IMR-90 (cell line): ENCODE measurements at regions not wholly inside any gene's neighbourhood (a gene's known extent, or its start where the extent isn't known, plus 50 kb on each side); places are given as distances from the start of the nearest gene placed in this dataset.

Experiments
- ATAC-seq: fragments of 200-7000 bp; cut with Tn5 transposase; 2 replicates; pipeline ENCODE4 v1.9.1; 2020; ENCODE audit warnings: low read depth, mild to moderate bottlenecking, moderate library complexity
- BruUV-seq: library from RNA; stranded (reverse); fragments of 400-500 nt; replicated peaks from 2 replicates; lab custom pipeline; 2021; lab: Mats Ljungman, UMichigan
- CTCF ChIA-PET: fragments of 300-600 bp; formaldehyde crosslinking; extraction: SDS; loops from one replicate; lab custom pipeline; 2021; ENCODE audit warnings: antibody characterized with exemption; lab: Yijun Ruan, JAX
- POLR2A ChIA-PET: fragments of 300-600 bp; sonication (Branson Sonifier 250); formaldehyde crosslinking; loops from one replicate; lab custom pipeline; 2022; ENCODE audit warnings: antibody characterized with exemption; ENCODE audit not compliant: unreplicated experiment; lab: Charles Lee
- DNase-seq: peaks from one replicate; pipeline ENCODE4 v3.0.0; 2013
- H2AFZ ChIP-seq: replicated peaks from 2 replicates; pipeline ENCODE3; 2013; ENCODE audit warnings: low read length, mild to moderate bottlenecking; ENCODE audit not compliant: poor library complexity
- H2AK5ac ChIP-seq: 2 replicates; pipeline ENCODE4 v1.6.1; 2013; ENCODE audit warnings: low read depth, low read length, inconsistent platforms
- H2AK9ac ChIP-seq: replicated peaks from 2 replicates; pipeline ENCODE3; 2013; ENCODE audit warnings: mild to moderate bottlenecking, low read depth, low read length, moderate library complexity; ENCODE audit not compliant: poor library complexity
- H2BK120ac ChIP-seq: 2 replicates; pipeline ENCODE4 v1.6.1; 2013; ENCODE audit warnings: low read depth, low read length, inconsistent platforms
- H2BK15ac ChIP-seq: 3 replicates; pipeline ENCODE4 v1.6.1; 2013; ENCODE audit warnings: low read depth, low read length, inconsistent platforms
- H2BK20ac ChIP-seq: 2 replicates; pipeline ENCODE4 v1.6.1; 2013; ENCODE audit warnings: low read depth, mild to moderate bottlenecking, inconsistent platforms, low read length, moderate library complexity
- H2BK5ac ChIP-seq: 2 replicates; pipeline ENCODE4 v1.6.1; 2013; ENCODE audit warnings: mild to moderate bottlenecking, low read depth, low read length, inconsistent platforms; ENCODE audit not compliant: poor library complexity, severe bottlenecking
- H3K14ac ChIP-seq: replicated peaks from 2 replicates; pipeline ENCODE4 v1.6.1; 2013; ENCODE audit warnings: low read depth, low read length, inconsistent platforms
- H3K18ac ChIP-seq: 2 replicates; pipeline ENCODE4 v1.6.1; 2013; ENCODE audit warnings: low read depth, low read length, control low read depth
- H3K23ac ChIP-seq: 2 replicates; pipeline ENCODE4 v1.6.1; 2013; ENCODE audit warnings: low read depth, low read length, inconsistent platforms
- H3K27ac ChIP-seq: 2 replicates; pipeline ENCODE4 v1.5.1; 2013; ENCODE audit warnings: mild to moderate bottlenecking, control low read depth, low read length; ENCODE audit not compliant: insufficient read depth
- H3K27me3 ChIP-seq: 2 replicates; pipeline ENCODE4 v1.6.1; 2013; ENCODE audit warnings: low read length; ENCODE audit not compliant: control insufficient read depth, insufficient read depth
- H3K36me3 ChIP-seq: 2 replicates; pipeline ENCODE4 v1.6.1; 2013; ENCODE audit warnings: low read length, mixed read lengths; ENCODE audit not compliant: control insufficient read depth, insufficient read depth
- H3K4ac ChIP-seq: 2 replicates; pipeline ENCODE4 v1.6.1; 2013; ENCODE audit warnings: low read depth, low read length, inconsistent platforms
- H3K4me1 ChIP-seq: 2 replicates; pipeline ENCODE4 v1.6.1; 2013; ENCODE audit warnings: low read length, mixed read lengths; ENCODE audit not compliant: control insufficient read depth, insufficient read depth
- H3K4me2 ChIP-seq: 2 replicates; pipeline ENCODE4 v1.6.1; 2013; ENCODE audit warnings: low read depth, mild to moderate bottlenecking, control low read depth, low read length, moderate library complexity
- H3K4me3 ChIP-seq: 2 replicates; pipeline ENCODE4 v1.5.1; 2013; ENCODE audit warnings: low read depth, mild to moderate bottlenecking, control low read depth, low read length, moderate library complexity; ENCODE audit not compliant: insufficient read depth
- H3K56ac ChIP-seq: 2 replicates; pipeline ENCODE4 v1.6.1; 2013; ENCODE audit warnings: low read length, inconsistent platforms; ENCODE audit not compliant: insufficient read depth; ENCODE audit errors: extremely low read depth
- H3K79me1 ChIP-seq, 2 experiments: 2 replicates each; pipeline ENCODE4 v1.6.1; 2013; ENCODE audit warnings: low read length in 2 of 2, inconsistent platforms in 1 of 2, low read depth in 1 of 2
- H3K9ac ChIP-seq: 2 replicates; pipeline ENCODE4 v1.6.1; 2013; ENCODE audit warnings: low read depth, low read length, control low read depth
- H3K9me1 ChIP-seq: 2 replicates; pipeline ENCODE4 v1.6.1; 2013; ENCODE audit warnings: low read length, inconsistent platforms; ENCODE audit not compliant: insufficient read depth
- H3K9me3 ChIP-seq: 2 replicates; pipeline ENCODE4 v1.6.1; 2013; ENCODE audit warnings: low read length; ENCODE audit not compliant: control insufficient read depth, insufficient read depth
- H4K20me1 ChIP-seq: 2 replicates; pipeline ENCODE4 v1.6.1; 2013; ENCODE audit warnings: low read length, inconsistent platforms; ENCODE audit not compliant: insufficient read depth
- H4K5ac ChIP-seq: 2 replicates; pipeline ENCODE4 v1.6.1; 2013; ENCODE audit warnings: mild to moderate bottlenecking, low read depth, low read length, control low read depth
- H4K8ac ChIP-seq, 2 experiments: 2 replicates each; pipeline ENCODE4 v1.6.1; 2013; ENCODE audit warnings: low read depth in 2 of 2, low read length in 2 of 2, control low read depth in 1 of 2, inconsistent platforms in 1 of 2
- H4K91ac ChIP-seq: 2 replicates; pipeline ENCODE4 v1.6.1; 2013; ENCODE audit warnings: low read depth, low read length, inconsistent platforms; ENCODE audit not compliant: insufficient read depth
- BHLHE40 ChIP-seq: fragments of 150-350 bp; IDR thresholded peaks from 2 replicates; pipeline ENCODE4 v1.6.1; 2016; ENCODE audit warnings: mild to moderate bottlenecking, low read depth, low read length
- CEBPB ChIP-seq: IDR thresholded peaks from 2 replicates; pipeline ENCODE4 v1.6.1; 2012; ENCODE audit warnings: low read depth, low read length, improper control_type of control experiment
- CHD1 ChIP-seq: IDR thresholded peaks from 2 replicates; pipeline ENCODE4 v1.6.1; 2012; ENCODE audit warnings: low read depth, low read length, improper control_type of control experiment
- FOS ChIP-seq: fragments of 150-350 bp; IDR thresholded peaks from 2 replicates; pipeline ENCODE4 v1.6.1; 2016; ENCODE audit warnings: low read depth, low read length
- MAFK ChIP-seq: IDR thresholded peaks from 2 replicates; pipeline ENCODE4 v1.6.1; 2012; ENCODE audit warnings: low read depth, low read length, improper control_type of control experiment
- MAZ ChIP-seq: IDR thresholded peaks from 2 replicates; pipeline ENCODE4 v1.6.1; 2012; ENCODE audit warnings: low read depth, mild to moderate bottlenecking, low read length, improper control_type of control experiment, moderate library complexity, borderline replicate concordance
- MXI1 ChIP-seq: IDR thresholded peaks from 2 replicates; pipeline ENCODE4 v1.6.1; 2012; ENCODE audit warnings: low read depth, mild to moderate bottlenecking, low read length, moderate library complexity, borderline replicate concordance
- NFE2L2 ChIP-seq: fragments of 150-350 bp; IDR thresholded peaks from 2 replicates; pipeline ENCODE4 v1.6.1; 2016; ENCODE audit warnings: low read depth, mild to moderate bottlenecking, low read length
- POLR2A ChIP-seq: IDR thresholded peaks from 2 replicates; pipeline ENCODE4 v1.6.1; 2012; ENCODE audit warnings: mild to moderate bottlenecking, low read depth, low read length
- RAD21 ChIP-seq: IDR thresholded peaks from 2 replicates; pipeline ENCODE4 v1.6.1; 2012; ENCODE audit warnings: low read length, improper control_type of control experiment
- RCOR1 ChIP-seq: IDR thresholded peaks from 2 replicates; pipeline ENCODE4 v1.6.1; 2012; ENCODE audit warnings: mild to moderate bottlenecking, low read length, improper control_type of control experiment; ENCODE audit not compliant: insufficient replicate concordance
- RFX5 ChIP-seq: IDR thresholded peaks from 2 replicates; pipeline ENCODE4 v1.8.0; 2012; ENCODE audit warnings: low read depth, mild to moderate bottlenecking, low read length, moderate library complexity
- SMC3 ChIP-seq: fragments of 150-350 bp; IDR thresholded peaks from 2 replicates; pipeline ENCODE4 v1.6.1; 2016; ENCODE audit warnings: low read depth, mild to moderate bottlenecking, antibody characterized with exemption, low read length, moderate library complexity
- WGBS, 2 experiments: methylation state at CpG; one replicate each; pipeline versions ENCODE4 v1.1.5 to v1.1.7; 2013; ENCODE audit warnings: missing lambda C conversion rate in 2 of 2; ENCODE audit not compliant: insufficient read length in 1 of 2; ENCODE audit errors: extremely low coverage in 2 of 2; 5-methylcytosine and 5-hydroxymethylcytosine counted together
- dilution Hi-C: fragments of 300-500 bp; cut with HindIII; formaldehyde crosslinking; loops from one replicate; pipeline ENCODE4 v1.14.3; 2018; ENCODE audit warnings: low sequenced_read_pairs; ENCODE audit not compliant: unreplicated experiment
- in situ Hi-C: fragments of 300-500 bp; cut with MboI; formaldehyde crosslinking; loops from 3 replicates; pipeline ENCODE4 v1.14.3; 2019; ENCODE audit warnings: low sequenced_read_pairs, inconsistent platforms, mixed read lengths
- intact Hi-C: fragments of 100-400 bp; cut with micrococcal nuclease; formaldehyde crosslinking; loops from 2 replicates; pipeline ENCODE4 v1.10.0; 2022
- TF ChIP-seq, protein P1 (sequence below): conservative IDR thresholded peaks from 2 replicates; pipeline ENCODE4 v1.5.1; 2012; ENCODE audit warnings: mild to moderate bottlenecking, low read depth, low read length, improper control_type of control experiment
- TF ChIP-seq, protein P2 (sequence below): fragments of 150-350 bp; IDR thresholded peaks from 2 replicates; pipeline ENCODE4 v1.6.1; 2017; ENCODE audit warnings: mild to moderate bottlenecking, antibody characterized with exemption, low read length, low read depth
- TF ChIP-seq, protein P3 (sequence below): fragments of 150-350 bp; IDR thresholded peaks from 2 replicates; pipeline ENCODE4 v1.6.1; 2016; ENCODE audit warnings: low read depth, mild to moderate bottlenecking, low read length, moderate library complexity, borderline replicate concordance

DNA sequence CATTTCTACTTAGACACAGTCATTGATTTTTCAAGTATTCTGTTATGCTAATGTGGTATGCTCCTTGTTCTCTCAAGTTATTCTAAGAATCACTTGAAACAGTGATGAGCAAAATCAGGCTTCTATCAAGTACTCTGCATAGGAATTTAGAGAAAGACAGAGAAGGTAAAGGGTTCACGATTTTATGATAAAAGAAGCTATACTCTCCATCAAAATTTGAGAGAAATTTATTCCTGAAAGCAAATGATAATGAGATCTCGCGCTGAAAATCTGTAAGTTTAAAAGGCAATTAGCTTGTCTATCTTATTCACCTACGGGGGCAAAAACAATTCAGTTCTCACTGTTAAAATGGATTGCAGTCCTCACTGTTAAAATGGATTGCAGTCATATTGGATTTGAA lies 1404.3 kb upstream of the FLRT2 start:
- Histone ChIP-seq H2BK5ac (no peak overlapping the region), H3K14ac (no peak overlapping the region), H2AFZ (no peak overlapping the region), H3K4me1 (0 out of 2 replicates have a peak, but pooled peaks cover 1% of the 10 kb centered on the region), H3K23ac (no peak overlapping the region), H3K9me3 (no peaks in the 10 kb centered on the region), H3K4me2 (no peak overlapping the region), H3K4ac (no peak overlapping the region), H4K5ac (no peak overlapping the region), H2BK120ac (no peak overlapping the region), H3K36me3 (no peaks in the 10 kb centered on the region), H3K18ac (no peak overlapping the region), H4K20me1 (no peaks in the 10 kb centered on the region), H3K27me3 (no peaks in the 10 kb centered on the region), H4K91ac (no peak overlapping the region), H2AK9ac (no peak overlapping the region), H3K9ac (no peak overlapping the region), H2AK5ac (no peak overlapping the region), H2BK15ac (no peak overlapping the region), H3K4me3 (no peak overlapping the region), H3K9me1 (no peaks in the 10 kb centered on the region), H2BK20ac (no peak overlapping the region), H4K8ac (no peak overlapping the region), H3K79me1 (no peaks in the 10 kb centered on the region), H3K27ac (no peak overlapping the region), H3K56ac (no peak overlapping the region)
- ChIA-PET CTCF (no interaction called here), POLR2A (no interaction called here)
- intact Hi-C loops = loop anchor here (5.0 kb wide), 1 partner anchor 1402 kb away; no protein-coding TSS in a partner anchor
- in situ Hi-C loops = no loop called here
- TF ChIP-seq, protein P1, sequence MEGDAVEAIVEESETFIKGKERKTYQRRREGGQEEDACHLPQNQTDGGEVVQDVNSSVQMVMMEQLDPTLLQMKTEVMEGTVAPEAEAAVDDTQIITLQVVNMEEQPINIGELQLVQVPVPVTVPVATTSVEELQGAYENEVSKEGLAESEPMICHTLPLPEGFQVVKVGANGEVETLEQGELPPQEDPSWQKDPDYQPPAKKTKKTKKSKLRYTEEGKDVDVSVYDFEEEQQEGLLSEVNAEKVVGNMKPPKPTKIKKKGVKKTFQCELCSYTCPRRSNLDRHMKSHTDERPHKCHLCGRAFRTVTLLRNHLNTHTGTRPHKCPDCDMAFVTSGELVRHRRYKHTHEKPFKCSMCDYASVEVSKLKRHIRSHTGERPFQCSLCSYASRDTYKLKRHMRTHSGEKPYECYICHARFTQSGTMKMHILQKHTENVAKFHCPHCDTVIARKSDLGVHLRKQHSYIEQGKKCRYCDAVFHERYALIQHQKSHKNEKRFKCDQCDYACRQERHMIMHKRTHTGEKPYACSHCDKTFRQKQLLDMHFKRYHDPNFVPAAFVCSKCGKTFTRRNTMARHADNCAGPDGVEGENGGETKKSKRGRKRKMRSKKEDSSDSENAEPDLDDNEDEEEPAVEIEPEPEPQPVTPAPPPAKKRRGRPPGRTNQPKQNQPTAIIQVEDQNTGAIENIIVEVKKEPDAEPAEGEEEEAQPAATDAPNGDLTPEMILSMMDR = no peak
- TF ChIP-seq CEBPB = no peak
- TF ChIP-seq RCOR1 = no peak
- TF ChIP-seq FOS = no peak
- TF ChIP-seq RAD21 = no peak
- no peak for TF ChIP-seq CHD1
- no peak for TF ChIP-seq MXI1
- TF ChIP-seq RFX5 = no peak
- no peak for TF ChIP-seq BHLHE40
- no peak for TF ChIP-seq NFE2L2
- TF ChIP-seq SMC3 = no peak
- TF ChIP-seq POLR2A = no peak
- TF ChIP-seq, protein P2, sequence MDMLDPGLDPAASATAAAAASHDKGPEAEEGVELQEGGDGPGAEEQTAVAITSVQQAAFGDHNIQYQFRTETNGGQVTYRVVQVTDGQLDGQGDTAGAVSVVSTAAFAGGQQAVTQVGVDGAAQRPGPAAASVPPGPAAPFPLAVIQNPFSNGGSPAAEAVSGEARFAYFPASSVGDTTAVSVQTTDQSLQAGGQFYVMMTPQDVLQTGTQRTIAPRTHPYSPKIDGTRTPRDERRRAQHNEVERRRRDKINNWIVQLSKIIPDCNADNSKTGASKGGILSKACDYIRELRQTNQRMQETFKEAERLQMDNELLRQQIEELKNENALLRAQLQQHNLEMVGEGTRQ = no peak
- TF ChIP-seq, protein P3, sequence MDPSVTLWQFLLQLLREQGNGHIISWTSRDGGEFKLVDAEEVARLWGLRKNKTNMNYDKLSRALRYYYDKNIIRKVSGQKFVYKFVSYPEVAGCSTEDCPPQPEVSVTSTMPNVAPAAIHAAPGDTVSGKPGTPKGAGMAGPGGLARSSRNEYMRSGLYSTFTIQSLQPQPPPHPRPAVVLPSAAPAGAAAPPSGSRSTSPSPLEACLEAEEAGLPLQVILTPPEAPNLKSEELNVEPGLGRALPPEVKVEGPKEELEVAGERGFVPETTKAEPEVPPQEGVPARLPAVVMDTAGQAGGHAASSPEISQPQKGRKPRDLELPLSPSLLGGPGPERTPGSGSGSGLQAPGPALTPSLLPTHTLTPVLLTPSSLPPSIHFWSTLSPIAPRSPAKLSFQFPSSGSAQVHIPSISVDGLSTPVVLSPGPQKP = no peak
- no peak for TF ChIP-seq MAFK
- TF ChIP-seq MAZ = no peak
- no peak for ATAC-seq
- no peak for DNase-seq
- no CpG with 5 or more reads among the region's 4 CpGs for WGBS, 2 experiments
- no TSS peak for BruUV-seq
- dilution Hi-C loops = no loop called here
